ENCODE measurements at regions not wholly inside any gene's neighbourhood (a gene's known extent, or its start where the extent isn't known, plus 50 kb on each side); places are given as distances from the start of the nearest gene placed in this dataset.

DNA sequence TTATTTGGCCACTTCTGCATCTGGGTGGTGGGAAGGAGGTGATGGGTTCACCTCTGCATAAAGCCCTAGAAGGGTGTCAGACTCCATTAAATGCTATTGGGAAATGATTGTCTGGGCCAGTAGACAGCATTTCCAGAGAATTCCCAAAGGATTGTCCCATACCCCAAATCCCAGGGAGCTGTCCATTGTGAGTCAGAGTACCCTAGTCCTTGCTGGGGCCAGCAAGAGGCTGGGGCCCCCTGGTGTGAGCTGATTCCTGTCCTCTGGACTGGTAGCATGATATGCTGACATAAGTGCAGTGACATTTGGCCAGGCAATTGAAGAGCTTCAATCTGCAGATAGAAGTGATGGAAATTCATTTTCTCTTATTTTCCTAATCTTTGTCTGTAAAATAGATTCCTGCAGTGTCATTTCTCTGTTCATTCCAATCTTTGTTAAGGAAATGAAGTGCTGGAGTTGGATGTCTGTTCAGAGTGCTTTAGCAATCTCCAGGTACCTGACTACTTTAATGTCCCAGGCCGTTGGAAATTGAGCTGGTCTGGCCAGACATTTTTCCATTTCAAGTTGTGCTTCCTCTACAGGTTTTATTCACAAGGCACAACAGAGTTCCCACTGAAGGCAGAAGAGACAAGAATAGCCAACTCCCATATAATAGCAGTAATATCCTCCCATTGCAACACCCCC is 91.2 kb downstream of the RPLP1 start:
- POLR2A ChIA-PET: interaction anchor here (0.6 kb wide), 1 partner anchor 770 kb away, joined by 3 read pairs; no protein-coding TSS in a partner anchor
- intact Hi-C loops (cut with micrococcal nuclease; ENCODE audit: unreplicated experiment): no loop called here
- Histone ChIP-seq H3K27ac (ENCODE audit: low read length) (no peak overlapping the region), H3K4me3 (ENCODE audit: low read depth in 2 of 2, low read length in 2 of 2) (no peak overlapping the region), H3K27me3 (ENCODE audit: control insufficient read depth, insufficient read depth, low read length) (peaks cover 3% of the 10 kb centered on the region; the same call in 1 of the 2 replicates), H3K36me3 (ENCODE audit: control insufficient read depth, insufficient read depth, low read length) (no peaks in the 10 kb centered on the region), H3K9me3 (ENCODE audit: control insufficient read depth, insufficient read depth, low read depth, low read length) (no peaks in the 10 kb centered on the region), H3K4me1 (ENCODE audit: control insufficient read depth, insufficient read depth, low read length) (no peaks in the 10 kb centered on the region)
- BruUV-seq (replicated peaks): no TSS peak
- CTCF ChIA-PET: no interaction called here
- DNase-seq (ENCODE audit: low read depth, low spot score) (no peak), ATAC-seq (no peak)
- in situ Hi-C loops (cut with HindIII; ENCODE audit: low pct_unique_long_range_greater_than_20kb, low sequenced_read_pairs): no loop called here
- no peak for TF ChIP-seq SIN3A (IDR thresholded peaks at IDR 0.05; ENCODE audit: borderline replicate concordance, insufficient read depth, low read depth, low read length)
- TF ChIP-seq POLR2AphosphoS5 (IDR thresholded peaks at IDR 0.05; ENCODE audit: low read depth, low read length): no peak
- TF ChIP-seq, protein P1, sequence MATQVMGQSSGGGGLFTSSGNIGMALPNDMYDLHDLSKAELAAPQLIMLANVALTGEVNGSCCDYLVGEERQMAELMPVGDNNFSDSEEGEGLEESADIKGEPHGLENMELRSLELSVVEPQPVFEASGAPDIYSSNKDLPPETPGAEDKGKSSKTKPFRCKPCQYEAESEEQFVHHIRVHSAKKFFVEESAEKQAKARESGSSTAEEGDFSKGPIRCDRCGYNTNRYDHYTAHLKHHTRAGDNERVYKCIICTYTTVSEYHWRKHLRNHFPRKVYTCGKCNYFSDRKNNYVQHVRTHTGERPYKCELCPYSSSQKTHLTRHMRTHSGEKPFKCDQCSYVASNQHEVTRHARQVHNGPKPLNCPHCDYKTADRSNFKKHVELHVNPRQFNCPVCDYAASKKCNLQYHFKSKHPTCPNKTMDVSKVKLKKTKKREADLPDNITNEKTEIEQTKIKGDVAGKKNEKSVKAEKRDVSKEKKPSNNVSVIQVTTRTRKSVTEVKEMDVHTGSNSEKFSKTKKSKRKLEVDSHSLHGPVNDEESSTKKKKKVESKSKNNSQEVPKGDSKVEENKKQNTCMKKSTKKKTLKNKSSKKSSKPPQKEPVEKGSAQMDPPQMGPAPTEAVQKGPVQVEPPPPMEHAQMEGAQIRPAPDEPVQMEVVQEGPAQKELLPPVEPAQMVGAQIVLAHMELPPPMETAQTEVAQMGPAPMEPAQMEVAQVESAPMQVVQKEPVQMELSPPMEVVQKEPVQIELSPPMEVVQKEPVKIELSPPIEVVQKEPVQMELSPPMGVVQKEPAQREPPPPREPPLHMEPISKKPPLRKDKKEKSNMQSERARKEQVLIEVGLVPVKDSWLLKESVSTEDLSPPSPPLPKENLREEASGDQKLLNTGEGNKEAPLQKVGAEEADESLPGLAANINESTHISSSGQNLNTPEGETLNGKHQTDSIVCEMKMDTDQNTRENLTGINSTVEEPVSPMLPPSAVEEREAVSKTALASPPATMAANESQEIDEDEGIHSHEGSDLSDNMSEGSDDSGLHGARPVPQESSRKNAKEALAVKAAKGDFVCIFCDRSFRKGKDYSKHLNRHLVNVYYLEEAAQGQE (IDR thresholded peaks at IDR 0.05; ENCODE audit: insufficient read depth in 1 of 2, low read depth in 2 of 2, low read length in 1 of 2): no peak
- TF ChIP-seq, protein P2, sequence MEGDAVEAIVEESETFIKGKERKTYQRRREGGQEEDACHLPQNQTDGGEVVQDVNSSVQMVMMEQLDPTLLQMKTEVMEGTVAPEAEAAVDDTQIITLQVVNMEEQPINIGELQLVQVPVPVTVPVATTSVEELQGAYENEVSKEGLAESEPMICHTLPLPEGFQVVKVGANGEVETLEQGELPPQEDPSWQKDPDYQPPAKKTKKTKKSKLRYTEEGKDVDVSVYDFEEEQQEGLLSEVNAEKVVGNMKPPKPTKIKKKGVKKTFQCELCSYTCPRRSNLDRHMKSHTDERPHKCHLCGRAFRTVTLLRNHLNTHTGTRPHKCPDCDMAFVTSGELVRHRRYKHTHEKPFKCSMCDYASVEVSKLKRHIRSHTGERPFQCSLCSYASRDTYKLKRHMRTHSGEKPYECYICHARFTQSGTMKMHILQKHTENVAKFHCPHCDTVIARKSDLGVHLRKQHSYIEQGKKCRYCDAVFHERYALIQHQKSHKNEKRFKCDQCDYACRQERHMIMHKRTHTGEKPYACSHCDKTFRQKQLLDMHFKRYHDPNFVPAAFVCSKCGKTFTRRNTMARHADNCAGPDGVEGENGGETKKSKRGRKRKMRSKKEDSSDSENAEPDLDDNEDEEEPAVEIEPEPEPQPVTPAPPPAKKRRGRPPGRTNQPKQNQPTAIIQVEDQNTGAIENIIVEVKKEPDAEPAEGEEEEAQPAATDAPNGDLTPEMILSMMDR (IDR thresholded peaks at IDR 0.05): no peak
- no peak for TF ChIP-seq TCF7L2 (IDR thresholded peaks at IDR 0.05; ENCODE audit: low read depth, low read length)

DNA sequence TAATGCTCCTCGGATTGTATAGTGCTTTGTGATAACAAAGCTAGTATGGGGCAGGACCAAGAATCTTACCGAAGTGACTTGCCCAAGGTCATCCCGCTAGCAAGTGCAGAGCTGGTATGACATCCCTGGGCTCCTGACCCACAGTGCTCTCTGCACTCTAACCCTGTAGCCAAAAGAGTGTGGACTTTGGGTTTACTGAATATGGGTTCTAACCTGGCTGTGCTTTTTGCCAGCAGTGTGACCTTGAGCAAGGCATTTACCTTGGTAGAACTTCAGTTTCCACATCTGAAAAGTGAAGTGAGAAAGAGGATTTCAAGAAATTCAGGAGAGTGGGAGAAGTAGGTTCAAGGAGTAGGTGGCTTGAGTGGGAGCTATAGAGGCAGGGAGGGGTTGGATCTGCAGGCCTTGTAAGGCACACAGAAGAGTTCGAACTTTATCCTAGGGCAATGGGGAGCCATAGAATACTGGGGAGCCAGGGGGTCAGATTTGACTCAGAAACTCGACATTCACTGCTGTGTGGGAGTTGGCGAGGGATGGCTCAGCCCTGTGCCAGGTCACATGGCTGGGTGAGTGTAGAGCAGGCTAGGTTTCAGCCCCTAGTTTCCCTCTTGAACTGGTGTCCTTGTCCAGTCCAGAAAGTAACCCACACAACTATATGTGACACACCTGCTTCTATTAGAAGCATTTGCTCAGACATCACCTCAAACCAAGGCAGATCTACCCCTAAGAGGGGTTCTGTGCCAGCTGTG is 91.9 kb downstream of the RPLP1 start:
- ATAC-seq: no peak
- POLR2A ChIA-PET: interaction anchor here (0.6 kb wide), 1 partner anchor 769 kb away, joined by 3 read pairs; no protein-coding TSS in a partner anchor
- Histone ChIP-seq H3K4me3 (ENCODE audit: low read depth in 2 of 2, low read length in 2 of 2) (no peak overlapping the region), H3K9me3 (ENCODE audit: control insufficient read depth, insufficient read depth, low read depth, low read length) (no peaks in the 10 kb centered on the region), H3K4me1 (ENCODE audit: control insufficient read depth, insufficient read depth, low read length) (no peaks in the 10 kb centered on the region), H3K36me3 (ENCODE audit: control insufficient read depth, insufficient read depth, low read length) (no peaks in the 10 kb centered on the region), H3K27me3 (ENCODE audit: control insufficient read depth, insufficient read depth, low read length) (peaks cover 3% of the 10 kb centered on the region; the same call in 1 of the 2 replicates), H3K27ac (ENCODE audit: low read length) (no peak overlapping the region)
- CTCF ChIA-PET: no interaction called here
- BruUV-seq (replicated peaks): no TSS peak
- DNase-seq (ENCODE audit: low read depth, low spot score): no peak
- in situ Hi-C loops (cut with HindIII; ENCODE audit: low pct_unique_long_range_greater_than_20kb, low sequenced_read_pairs): no loop called here
- TF ChIP-seq POLR2AphosphoS5 (IDR thresholded peaks at IDR 0.05; ENCODE audit: low read depth, low read length) (no peak), TCF7L2 (IDR thresholded peaks at IDR 0.05; ENCODE audit: low read depth, low read length) (no peak), SIN3A (IDR thresholded peaks at IDR 0.05; ENCODE audit: borderline replicate concordance, insufficient read depth, low read depth, low read length) (no peak)
- TF ChIP-seq, protein P2 (IDR thresholded peaks at IDR 0.05): no peak
- TF ChIP-seq, protein P1 (IDR thresholded peaks at IDR 0.05; ENCODE audit: insufficient read depth in 1 of 2, low read depth in 2 of 2, low read length in 1 of 2): no peak
- intact Hi-C loops (cut with micrococcal nuclease; ENCODE audit: unreplicated experiment): no loop called here
